Neural progenitor cell (in vitro differentiated cells): ENCODE measurements at regions not wholly inside any gene's neighbourhood (a gene's known extent, or its start where the extent isn't known, plus 50 kb on each side); places are given as distances from the start of the nearest gene placed in this dataset.

Experiments
- EZH2 ChIP-seq: fragments of 200-600 bp; sonication (generic); IDR thresholded peaks from 2 replicates; pipeline ENCODE4 v1.6.1; 2017; ENCODE audit warnings: antibody characterized with exemption, mild to moderate bottlenecking, moderate library complexity
- EZH2phosphoT487 ChIP-seq: fragments of 200-600 bp; sonication (generic); IDR thresholded peaks from 2 replicates; pipeline ENCODE4 v1.6.1; 2017; ENCODE audit warnings: antibody characterized with exemption
- TF ChIP-seq, protein P1 (sequence below): fragments of 200-600 bp; sonication (generic); IDR thresholded peaks from 2 replicates; pipeline ENCODE4 v1.5.1; 2017; ENCODE audit warnings: antibody characterized with exemption, mild to moderate bottlenecking

GRCh38 chr5:164187785-164188184 lies 682.4 kb downstream of the MAT2B start:
- TF ChIP-seq, protein P1, sequence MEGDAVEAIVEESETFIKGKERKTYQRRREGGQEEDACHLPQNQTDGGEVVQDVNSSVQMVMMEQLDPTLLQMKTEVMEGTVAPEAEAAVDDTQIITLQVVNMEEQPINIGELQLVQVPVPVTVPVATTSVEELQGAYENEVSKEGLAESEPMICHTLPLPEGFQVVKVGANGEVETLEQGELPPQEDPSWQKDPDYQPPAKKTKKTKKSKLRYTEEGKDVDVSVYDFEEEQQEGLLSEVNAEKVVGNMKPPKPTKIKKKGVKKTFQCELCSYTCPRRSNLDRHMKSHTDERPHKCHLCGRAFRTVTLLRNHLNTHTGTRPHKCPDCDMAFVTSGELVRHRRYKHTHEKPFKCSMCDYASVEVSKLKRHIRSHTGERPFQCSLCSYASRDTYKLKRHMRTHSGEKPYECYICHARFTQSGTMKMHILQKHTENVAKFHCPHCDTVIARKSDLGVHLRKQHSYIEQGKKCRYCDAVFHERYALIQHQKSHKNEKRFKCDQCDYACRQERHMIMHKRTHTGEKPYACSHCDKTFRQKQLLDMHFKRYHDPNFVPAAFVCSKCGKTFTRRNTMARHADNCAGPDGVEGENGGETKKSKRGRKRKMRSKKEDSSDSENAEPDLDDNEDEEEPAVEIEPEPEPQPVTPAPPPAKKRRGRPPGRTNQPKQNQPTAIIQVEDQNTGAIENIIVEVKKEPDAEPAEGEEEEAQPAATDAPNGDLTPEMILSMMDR, result no peak
- TF ChIP-seq EZH2phosphoT487 (no peak), EZH2 (no peak)
